ENCODE measurements at regions not wholly inside any gene's neighbourhood (a gene's known extent, or its start where the extent isn't known, plus 50 kb on each side); places are given as distances from the start of the nearest gene placed in this dataset.
A peak's percentile ranks its signal among the peaks of the same experiment; 100 is the strongest.

DNA sequence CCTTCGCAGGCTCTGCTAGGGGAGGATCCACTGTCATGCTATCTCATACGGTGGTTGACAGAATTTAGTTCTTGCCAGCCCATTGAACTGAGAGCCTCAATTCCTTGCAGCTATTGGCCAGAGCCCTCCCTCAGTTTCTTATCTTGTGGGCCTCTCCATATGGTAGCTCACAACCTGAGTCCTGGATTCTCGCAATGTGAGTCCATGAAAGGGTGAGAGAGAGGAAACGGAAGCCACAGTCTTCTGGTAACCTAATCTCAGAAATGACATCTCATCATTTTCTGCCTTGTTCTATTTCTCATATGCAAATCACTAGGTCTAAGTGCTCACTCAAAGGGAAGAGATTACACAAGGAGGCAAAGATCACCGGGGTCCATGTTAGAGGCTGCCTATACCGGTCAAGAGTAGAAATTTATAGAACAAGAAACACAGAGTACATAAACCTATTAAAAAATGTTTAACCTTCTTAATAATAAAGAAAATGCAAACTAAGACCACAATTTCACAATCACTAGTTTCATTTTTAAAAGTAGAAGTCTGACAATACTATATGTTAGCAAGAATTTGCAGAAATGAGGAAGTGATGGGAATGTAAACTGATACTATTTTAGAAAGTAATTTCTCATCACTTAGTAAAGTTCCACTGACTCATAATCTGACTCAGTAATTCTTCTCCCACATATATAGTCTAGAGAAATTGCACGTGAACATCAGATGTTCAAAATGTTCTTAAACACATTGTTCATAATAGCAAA, 378.4 kb upstream of the AGTR1 start:
- no TSS peak for BruUV-seq (replicated peaks)
- Histone ChIP-seq H3K9me3 (ENCODE audit: low read depth, low read length, poor library complexity, severe bottlenecking) (no peaks in the 10 kb centered on the region), H3K36me3 (ENCODE audit: insufficient read depth, low read length, poor library complexity, severe bottlenecking) (no peaks in the 10 kb centered on the region), H3K4me3 (ENCODE audit: low read depth, low read length, poor library complexity, severe bottlenecking) (no peak overlapping the region), H3K4me1 (ENCODE audit: insufficient read depth, low read length, poor library complexity, severe bottlenecking) (no peaks in the 10 kb centered on the region), H3K27me3 (replicated peaks; ENCODE audit: insufficient read depth, low read depth, low read length, poor library complexity) (no peaks in the 10 kb centered on the region), H3K27ac (ENCODE audit: low read depth, low read length, poor library complexity, severe bottlenecking) (no peak overlapping the region)
- intact Hi-C loops (cut with micrococcal nuclease; ENCODE audit: unreplicated experiment), result no loop called here
- ChIA-PET CTCF (no interaction called here), POLR2A (ENCODE audit: low non-redundant PET) (no interaction called here)
- no peak for DNase-seq (ENCODE audit: low spot score)
- TF ChIP-seq, protein P1, sequence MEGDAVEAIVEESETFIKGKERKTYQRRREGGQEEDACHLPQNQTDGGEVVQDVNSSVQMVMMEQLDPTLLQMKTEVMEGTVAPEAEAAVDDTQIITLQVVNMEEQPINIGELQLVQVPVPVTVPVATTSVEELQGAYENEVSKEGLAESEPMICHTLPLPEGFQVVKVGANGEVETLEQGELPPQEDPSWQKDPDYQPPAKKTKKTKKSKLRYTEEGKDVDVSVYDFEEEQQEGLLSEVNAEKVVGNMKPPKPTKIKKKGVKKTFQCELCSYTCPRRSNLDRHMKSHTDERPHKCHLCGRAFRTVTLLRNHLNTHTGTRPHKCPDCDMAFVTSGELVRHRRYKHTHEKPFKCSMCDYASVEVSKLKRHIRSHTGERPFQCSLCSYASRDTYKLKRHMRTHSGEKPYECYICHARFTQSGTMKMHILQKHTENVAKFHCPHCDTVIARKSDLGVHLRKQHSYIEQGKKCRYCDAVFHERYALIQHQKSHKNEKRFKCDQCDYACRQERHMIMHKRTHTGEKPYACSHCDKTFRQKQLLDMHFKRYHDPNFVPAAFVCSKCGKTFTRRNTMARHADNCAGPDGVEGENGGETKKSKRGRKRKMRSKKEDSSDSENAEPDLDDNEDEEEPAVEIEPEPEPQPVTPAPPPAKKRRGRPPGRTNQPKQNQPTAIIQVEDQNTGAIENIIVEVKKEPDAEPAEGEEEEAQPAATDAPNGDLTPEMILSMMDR (conservative IDR thresholded peaks at IDR 0.05; ENCODE audit: low read depth, low read length), result no peak
- TF ChIP-seq EZH2 (IDR thresholded peaks at IDR 0.05; ENCODE audit: borderline replicate concordance, low read depth, low read length, poor library complexity, severe bottlenecking), result no peak

DNA sequence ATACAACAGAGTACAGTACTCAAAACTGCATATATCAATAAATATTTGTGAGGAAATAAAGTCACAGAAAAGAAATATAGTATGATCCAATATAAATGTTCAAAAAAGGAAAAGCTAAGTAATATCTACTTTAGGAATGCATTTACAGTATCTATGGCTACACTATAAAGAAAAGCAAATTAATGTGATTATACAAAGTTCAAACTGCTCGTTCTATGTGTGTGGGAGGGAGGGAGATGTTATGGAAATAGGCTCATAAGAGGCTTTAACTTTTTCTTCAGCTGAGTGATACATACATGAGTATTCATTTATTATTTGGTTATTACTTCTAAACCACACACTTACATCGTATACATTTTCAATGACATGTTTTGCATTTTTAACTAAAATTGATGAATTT, 377.7 kb upstream of the AGTR1 start:
- no peaks in the 10 kb centered on the region for H3K9me3 ChIP-seq (ENCODE audit: low read depth, low read length, poor library complexity, severe bottlenecking)
- POLR2A ChIA-PET (ENCODE audit: low non-redundant PET), result interaction anchor here (0.5 kb wide), 1 partner anchor 587 kb away, joined by 9 read pairs; no protein-coding TSS in a partner anchor
- no peaks in the 10 kb centered on the region for H3K36me3 ChIP-seq (ENCODE audit: insufficient read depth, low read length, poor library complexity, severe bottlenecking)
- DNase-seq (ENCODE audit: low spot score), result no peak
- TF ChIP-seq EZH2 (IDR thresholded peaks at IDR 0.05; ENCODE audit: borderline replicate concordance, low read depth, low read length, poor library complexity, severe bottlenecking), result no peak
- TF ChIP-seq, protein P1 (conservative IDR thresholded peaks at IDR 0.05; ENCODE audit: low read depth, low read length), result no peak
- no peaks in the 10 kb centered on the region for H3K4me1 ChIP-seq (ENCODE audit: insufficient read depth, low read length, poor library complexity, severe bottlenecking)
- H3K27ac ChIP-seq (ENCODE audit: low read depth, low read length, poor library complexity, severe bottlenecking), result no peak overlapping the region
- no TSS peak for BruUV-seq (replicated peaks)
- intact Hi-C loops (cut with micrococcal nuclease; ENCODE audit: unreplicated experiment), result no loop called here
- CTCF ChIA-PET, result no interaction called here
- no peaks in the 10 kb centered on the region for H3K27me3 ChIP-seq (replicated peaks; ENCODE audit: insufficient read depth, low read depth, low read length, poor library complexity)
- no peak overlapping the region for H3K4me3 ChIP-seq (ENCODE audit: low read depth, low read length, poor library complexity, severe bottlenecking)

DNA sequence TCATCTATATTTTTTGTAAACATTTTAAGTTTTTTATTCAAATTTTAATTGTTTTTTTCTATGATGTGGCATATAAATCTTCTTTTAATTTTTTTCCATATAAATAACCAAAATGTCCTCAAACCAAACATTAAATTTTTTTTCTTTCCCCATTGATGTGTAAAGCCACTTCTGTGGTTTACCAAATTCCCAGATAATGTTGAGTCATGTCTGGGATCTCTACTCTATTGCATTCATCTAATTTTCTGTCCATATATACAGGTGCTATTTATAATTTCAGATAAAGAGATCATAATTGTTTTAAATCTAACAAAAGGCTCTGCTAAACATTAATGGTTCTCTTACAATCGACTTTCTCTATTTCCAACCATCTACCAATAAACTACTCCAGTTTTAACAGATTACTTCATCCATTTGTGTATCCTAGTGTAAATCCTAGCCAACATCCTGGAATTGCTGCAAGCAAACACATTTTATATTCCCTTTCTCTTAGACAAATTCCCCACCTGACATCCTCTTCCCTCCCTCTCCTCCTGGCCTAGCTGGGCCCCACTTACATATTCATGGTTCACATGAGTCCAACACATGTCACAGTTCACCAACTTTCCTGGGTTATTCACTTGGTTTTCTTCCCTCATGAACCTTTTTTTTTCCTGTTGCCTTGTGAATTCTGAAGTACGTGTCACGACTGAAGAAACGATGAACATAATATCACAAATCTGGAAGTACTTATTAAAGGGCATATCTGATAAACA, 368.0 kb upstream of the AGTR1 start:
- no TSS peak for BruUV-seq (replicated peaks)
- TF ChIP-seq, protein P1 (conservative IDR thresholded peaks at IDR 0.05; ENCODE audit: low read depth, low read length), result no peak
- no peak for TF ChIP-seq EZH2 (IDR thresholded peaks at IDR 0.05; ENCODE audit: borderline replicate concordance, low read depth, low read length, poor library complexity, severe bottlenecking)
- intact Hi-C loops (cut with micrococcal nuclease; ENCODE audit: unreplicated experiment), result no loop called here
- no peaks in the 10 kb centered on the region for H3K36me3 ChIP-seq (ENCODE audit: insufficient read depth, low read length, poor library complexity, severe bottlenecking)
- no peaks in the 10 kb centered on the region for H3K27me3 ChIP-seq (replicated peaks; ENCODE audit: insufficient read depth, low read depth, low read length, poor library complexity)
- no peak overlapping the region for H3K27ac ChIP-seq (ENCODE audit: low read depth, low read length, poor library complexity, severe bottlenecking)
- H3K9me3 ChIP-seq (ENCODE audit: low read depth, low read length, poor library complexity, severe bottlenecking), result no peaks in the 10 kb centered on the region
- no peak overlapping the region for H3K4me3 ChIP-seq (ENCODE audit: low read depth, low read length, poor library complexity, severe bottlenecking)
- DNase-seq (ENCODE audit: low spot score), result peak; percentile 18
- H3K4me1 ChIP-seq (ENCODE audit: insufficient read depth, low read length, poor library complexity, severe bottlenecking), result peaks cover 12% of the 10 kb centered on the region
- ChIA-PET CTCF (no interaction called here), POLR2A (ENCODE audit: low non-redundant PET) (no interaction called here)

Data from A673 (cell line).